ENCODE measurements at regions not wholly inside any gene's neighbourhood (a gene's known extent, or its start where the extent isn't known, plus 50 kb on each side); places are given as distances from the start of the nearest gene placed in this dataset. TPM values are rescaled to one million over a fixed set of nuclear protein-coding genes. Genes with fewer than 3 reads are reported as not detected.

- TF ChIP-seq, protein P1, sequence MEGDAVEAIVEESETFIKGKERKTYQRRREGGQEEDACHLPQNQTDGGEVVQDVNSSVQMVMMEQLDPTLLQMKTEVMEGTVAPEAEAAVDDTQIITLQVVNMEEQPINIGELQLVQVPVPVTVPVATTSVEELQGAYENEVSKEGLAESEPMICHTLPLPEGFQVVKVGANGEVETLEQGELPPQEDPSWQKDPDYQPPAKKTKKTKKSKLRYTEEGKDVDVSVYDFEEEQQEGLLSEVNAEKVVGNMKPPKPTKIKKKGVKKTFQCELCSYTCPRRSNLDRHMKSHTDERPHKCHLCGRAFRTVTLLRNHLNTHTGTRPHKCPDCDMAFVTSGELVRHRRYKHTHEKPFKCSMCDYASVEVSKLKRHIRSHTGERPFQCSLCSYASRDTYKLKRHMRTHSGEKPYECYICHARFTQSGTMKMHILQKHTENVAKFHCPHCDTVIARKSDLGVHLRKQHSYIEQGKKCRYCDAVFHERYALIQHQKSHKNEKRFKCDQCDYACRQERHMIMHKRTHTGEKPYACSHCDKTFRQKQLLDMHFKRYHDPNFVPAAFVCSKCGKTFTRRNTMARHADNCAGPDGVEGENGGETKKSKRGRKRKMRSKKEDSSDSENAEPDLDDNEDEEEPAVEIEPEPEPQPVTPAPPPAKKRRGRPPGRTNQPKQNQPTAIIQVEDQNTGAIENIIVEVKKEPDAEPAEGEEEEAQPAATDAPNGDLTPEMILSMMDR (IDR thresholded peaks at IDR 0.05; ENCODE audit: control extremely low read depth, extremely low read depth): no peak
- Histone ChIP-seq H3K36me3 (ENCODE audit: control insufficient read depth in 4 of 4, insufficient read depth in 4 of 4, low read length in 4 of 4) (no peaks in the 10 kb centered on the region), H3K27me3 (ENCODE audit: control insufficient read depth in 3 of 3, insufficient read depth in 3 of 3, low read length in 2 of 3) (no peaks in the 10 kb centered on the region), H3K9me3 (ENCODE audit: control insufficient read depth in 4 of 4, insufficient read depth in 3 of 4, low read length in 3 of 4) (no peaks in the 10 kb centered on the region), H3K4me3 (no peak overlapping the region), H3K9ac (ENCODE audit: insufficient read depth in 1 of 2, low read length in 2 of 2) (no peak overlapping the region), H3K27ac (ENCODE audit: low read depth in 1 of 2, low read length in 1 of 2) (no peak overlapping the region), H3K4me1 (ENCODE audit: control insufficient read depth in 5 of 5, insufficient read depth in 5 of 5, low read length in 5 of 5) (peaks cover 0 to under 1% (median 0%) of the 10 kb centered on the region in 5 donors)
- 97 to 98% methylated on average over 3 of the region's 3 CpGs for WGBS, 2 donors
- DNase-seq (no peak), ATAC-seq (ENCODE audit: insufficient read depth, low FRiP score) (no peak)
Observed at GRCh38 chr5:88934439-88934838, 51.5 kb upstream of the MEF2C start.

Small RNA genes in the stretch of these regions (small RNA-seq; reads per million reads assigned to genes)
- not detected for gene MIR3660 (ENCODE audit: low replicate concordance)

All from lung (tissue), 12 donors.